OCI-LY1 (cell line): ENCODE measurements at regions not wholly inside any gene's neighbourhood (a gene's known extent, or its start where the extent isn't known, plus 50 kb on each side); places are given as distances from the start of the nearest gene placed in this dataset.

Source experiments
- H2AFZ ChIP-seq: fragments of 200-600 bp; sonication (generic), shearing (Covaris generic); 2 replicates; pipeline ENCODE4 v1.6.0; 2014; ENCODE audit warnings: antibody characterized with exemption, mild to moderate bottlenecking, low read length
- H3F3A ChIP-seq: fragments of 200-600 bp; sonication (generic), shearing (Covaris generic); 2 replicates; pipeline ENCODE4 v1.6.0; 2014; ENCODE audit warnings: mild to moderate bottlenecking, antibody characterized with exemption, low read length, moderate library complexity; ENCODE audit not compliant: insufficient read depth
- H3K27ac ChIP-seq: fragments of 200-600 bp; sonication (generic); 2 replicates; pipeline ENCODE4 v1.5.1; 2014; ENCODE audit warnings: low read length, mixed run types, mild to moderate bottlenecking, low read depth; ENCODE audit not compliant: poor library complexity, severe bottlenecking
- H3K27me3 ChIP-seq: fragments of 200-600 bp; sonication (generic); 2 replicates; pipeline ENCODE4 v1.6.0; 2014; ENCODE audit warnings: antibody characterized with exemption, mild to moderate bottlenecking, low read length, moderate library complexity; ENCODE audit not compliant: insufficient read depth
- H3K36me3 ChIP-seq: fragments of 200-600 bp; sonication (generic); 2 replicates; pipeline ENCODE4 v1.6.1; 2014; ENCODE audit warnings: mild to moderate bottlenecking, antibody characterized with exemption, low read length, moderate library complexity, mixed read lengths; ENCODE audit not compliant: insufficient read depth
- H3K4me1 ChIP-seq: fragments of 200-600 bp; sonication (generic); 2 replicates; pipeline ENCODE4 v1.5.1; 2014; ENCODE audit warnings: mild to moderate bottlenecking, low read length, moderate library complexity; ENCODE audit not compliant: insufficient read depth, severe bottlenecking
- H3K4me2 ChIP-seq: fragments of 200-600 bp; sonication (generic), shearing (Covaris generic); 2 replicates; pipeline ENCODE4 v1.6.1; 2014; ENCODE audit warnings: low read length
- H3K4me3 ChIP-seq: fragments of 200-600 bp; sonication (generic); 2 replicates; pipeline ENCODE4 v1.5.1; 2014; ENCODE audit warnings: low read length, low read depth, mild to moderate bottlenecking, mixed read lengths; ENCODE audit not compliant: poor library complexity, severe bottlenecking
- H3K79me2 ChIP-seq: fragments of 200-600 bp; shearing (Covaris generic); 2 replicates; pipeline ENCODE4 v1.6.1; 2016; ENCODE audit warnings: mixed run types, low read length, mixed read lengths; ENCODE audit not compliant: insufficient read depth
- H3K9ac ChIP-seq: fragments of 200-600 bp; sonication (generic), shearing (Covaris generic); 2 replicates; pipeline ENCODE4 v1.6.1; 2014; ENCODE audit warnings: mild to moderate bottlenecking, low read length, mixed read lengths
- H3K9me2 ChIP-seq: fragments of 200-600 bp; sonication (generic), shearing (Covaris generic); 2 replicates; pipeline ENCODE4 v1.6.1; 2014; ENCODE audit warnings: low read depth, mild to moderate bottlenecking, low read length, mixed read lengths
- H3K9me3 ChIP-seq: fragments of 200-600 bp; shearing (Covaris generic); 2 replicates; pipeline ENCODE4 v1.6.1; 2014; ENCODE audit warnings: low read length, mixed read lengths
- H4K20me1 ChIP-seq: fragments of 200-600 bp; sonication (generic), shearing (Covaris generic); 2 replicates; pipeline ENCODE4 v1.6.0; 2016; ENCODE audit warnings: mild to moderate bottlenecking, low read length; ENCODE audit not compliant: insufficient read depth
- CTCF ChIP-seq: fragments of 200-600 bp; sonication (generic), shearing (Covaris generic); IDR thresholded peaks from 2 replicates; pipeline ENCODE4 v1.5.1; 2017; ENCODE audit warnings: mild to moderate bottlenecking, antibody characterized with exemption, low read length, moderate library complexity, mixed read lengths
- EZH2 ChIP-seq: fragments of 200-600 bp; sonication (generic), shearing (Covaris generic); IDR thresholded peaks from 2 replicates; pipeline ENCODE4 v1.8.0; 2017; ENCODE audit warnings: borderline replicate concordance, mixed run types, mild to moderate bottlenecking, antibody characterized with exemption, low read length, moderate library complexity, mixed read lengths

- Histone ChIP-seq H3K36me3 (no peaks in the 10 kb centered on the region), H3K4me2 (no peak overlapping the region), H3K9ac (no peak overlapping the region), H2AFZ (no peak overlapping the region), H3K4me1 (no peaks in the 10 kb centered on the region), H3K9me3 (no peaks in the 10 kb centered on the region), H3K4me3 (no peak overlapping the region), H3K79me2 (no peaks in the 10 kb centered on the region), H3K9me2 (no peaks in the 10 kb centered on the region), H3K27me3 (no peaks in the 10 kb centered on the region; the same call in 1 of the 2 replicates), H3K27ac (no peak overlapping the region), H3F3A (no peaks in the 10 kb centered on the region), H4K20me1 (no peaks in the 10 kb centered on the region)
- TF ChIP-seq EZH2 (no peak), CTCF (no peak)
These were observed 50.9 kb downstream of the TNP1 start for GRCh38 chr2:216808805-216809425.

DNA sequence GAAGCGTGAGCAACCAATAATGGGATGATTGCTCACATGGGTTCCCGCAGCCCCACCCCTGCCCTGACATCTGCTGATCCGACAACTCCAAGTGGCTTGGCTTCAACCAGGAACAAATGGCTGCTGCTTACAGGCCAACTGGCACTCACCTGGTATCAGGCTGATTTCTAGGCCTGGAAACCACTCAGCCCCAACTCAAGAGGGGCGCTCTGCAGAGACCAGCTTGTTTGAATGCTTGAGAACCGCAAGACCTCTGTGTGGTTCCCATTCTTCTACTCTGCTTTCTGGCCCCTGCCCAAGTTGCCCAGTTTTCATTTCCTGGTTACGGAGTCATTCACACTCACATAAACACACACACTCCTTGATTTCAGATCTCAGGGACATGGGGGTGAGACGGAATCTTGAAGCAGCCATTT is 52.0 kb downstream of the TNP1 start:
- TF ChIP-seq EZH2 (no peak), CTCF (no peak)
- Histone ChIP-seq H3K9me3 (no peaks in the 10 kb centered on the region), H3K4me1 (no peaks in the 10 kb centered on the region), H3K36me3 (no peaks in the 10 kb centered on the region), H3K4me3 (no peak overlapping the region), H2AFZ (no peak overlapping the region), H3K4me2 (no peak overlapping the region), H3F3A (no peaks in the 10 kb centered on the region), H3K27ac (no peak overlapping the region), H3K9ac (no peak overlapping the region), H3K79me2 (no peaks in the 10 kb centered on the region), H3K27me3 (no peaks in the 10 kb centered on the region; the same call in 1 of the 2 replicates), H3K9me2 (no peaks in the 10 kb centered on the region), H4K20me1 (no peaks in the 10 kb centered on the region)

- Histone ChIP-seq H2AFZ (no peak overlapping the region), H3K27ac (no peak overlapping the region), H3F3A (no peaks in the 10 kb centered on the region), H3K9me3 (no peaks in the 10 kb centered on the region), H3K9ac (no peak overlapping the region), H3K27me3 (no peaks in the 10 kb centered on the region; the same call in 1 of the 2 replicates), H3K4me1 (no peaks in the 10 kb centered on the region), H3K4me3 (no peak overlapping the region), H3K9me2 (no peaks in the 10 kb centered on the region), H3K79me2 (no peaks in the 10 kb centered on the region), H3K36me3 (no peaks in the 10 kb centered on the region), H4K20me1 (no peaks in the 10 kb centered on the region), H3K4me2 (no peak overlapping the region)
- TF ChIP-seq EZH2: no peak
- TF ChIP-seq CTCF: no peak
These were observed 55.2 kb downstream of the TNP1 start for GRCh38 chr2:216804357-216805350.
